ENCODE measurements at regions not wholly inside any gene's neighbourhood (a gene's known extent, or its start where the extent isn't known, plus 50 kb on each side); places are given as distances from the start of the nearest gene placed in this dataset.

GRCh38 chr18:991441-991840, 86.8 kb downstream of the ADCYAP1 start:
- Mint-ChIP-seq H3K4me3 (ENCODE audit: unreplicated experiment) (no peak overlapping the region), H3K36me3 (ENCODE audit: low read depth, unreplicated experiment) (peaks cover 3% of the 10 kb centered on the region), H3K27ac (ENCODE audit: unreplicated experiment) (no peak overlapping the region), H3K4me1 (ENCODE audit: unreplicated experiment) (no peaks in the 10 kb centered on the region), H3K27me3 (ENCODE audit: unreplicated experiment) (no peaks in the 10 kb centered on the region), H3K9me3 (ENCODE audit: unreplicated experiment) (no peaks in the 10 kb centered on the region)
- TF ChIP-seq CTCF (IDR thresholded peaks at IDR 0.05; ENCODE audit: unreplicated experiment), result no peak
- no peak for DNase-seq (ENCODE audit: low spot score)

- no peak overlapping the region for H3K27ac Mint-ChIP-seq (ENCODE audit: unreplicated experiment)
- H3K36me3 Mint-ChIP-seq (ENCODE audit: low read depth, unreplicated experiment), result peaks cover 3% of the 10 kb centered on the region
- DNase-seq (ENCODE audit: low spot score), result no peak
- no peaks in the 10 kb centered on the region for H3K27me3 Mint-ChIP-seq (ENCODE audit: unreplicated experiment)
- no peak for TF ChIP-seq CTCF (IDR thresholded peaks at IDR 0.05; ENCODE audit: unreplicated experiment)
- no peak overlapping the region for H3K4me3 Mint-ChIP-seq (ENCODE audit: unreplicated experiment)
- H3K9me3 Mint-ChIP-seq (ENCODE audit: unreplicated experiment), result no peaks in the 10 kb centered on the region
- H3K4me1 Mint-ChIP-seq (ENCODE audit: unreplicated experiment), result no peaks in the 10 kb centered on the region
These were observed 88.9 kb downstream of the ADCYAP1 start for GRCh38 chr18:993560-993959.

- TF ChIP-seq CTCF (IDR thresholded peaks at IDR 0.05; ENCODE audit: unreplicated experiment), result no peak
- peaks cover 3% of the 10 kb centered on the region for H3K36me3 Mint-ChIP-seq (ENCODE audit: low read depth, unreplicated experiment)
- H3K9me3 Mint-ChIP-seq (ENCODE audit: unreplicated experiment), result no peaks in the 10 kb centered on the region
- no peaks in the 10 kb centered on the region for H3K4me1 Mint-ChIP-seq (ENCODE audit: unreplicated experiment)
- H3K27ac Mint-ChIP-seq (ENCODE audit: unreplicated experiment), result no peak overlapping the region
- DNase-seq (ENCODE audit: low spot score), result no peak
- H3K27me3 Mint-ChIP-seq (ENCODE audit: unreplicated experiment), result no peaks in the 10 kb centered on the region
- no peak overlapping the region for H3K4me3 Mint-ChIP-seq (ENCODE audit: unreplicated experiment)
These were observed 91.0 kb downstream of the ADCYAP1 start for GRCh38 chr18:995629-996028.

GRCh38 chr18:997499-997898, 92.8 kb downstream of the ADCYAP1 start:
- Mint-ChIP-seq H3K9me3 (ENCODE audit: unreplicated experiment) (no peaks in the 10 kb centered on the region), H3K4me3 (ENCODE audit: unreplicated experiment) (no peak overlapping the region), H3K36me3 (ENCODE audit: low read depth, unreplicated experiment) (peaks cover 3% of the 10 kb centered on the region), H3K27me3 (ENCODE audit: unreplicated experiment) (no peaks in the 10 kb centered on the region), H3K27ac (ENCODE audit: unreplicated experiment) (no peak overlapping the region), H3K4me1 (ENCODE audit: unreplicated experiment) (no peaks in the 10 kb centered on the region)
- TF ChIP-seq CTCF (IDR thresholded peaks at IDR 0.05; ENCODE audit: unreplicated experiment), result no peak
- DNase-seq (ENCODE audit: low spot score), result no peak

- no peak for TF ChIP-seq CTCF (IDR thresholded peaks at IDR 0.05; ENCODE audit: unreplicated experiment)
- Mint-ChIP-seq H3K9me3 (ENCODE audit: unreplicated experiment) (no peaks in the 10 kb centered on the region), H3K4me1 (ENCODE audit: unreplicated experiment) (no peaks in the 10 kb centered on the region), H3K36me3 (ENCODE audit: low read depth, unreplicated experiment) (peaks cover 3% of the 10 kb centered on the region), H3K27ac (ENCODE audit: unreplicated experiment) (no peak overlapping the region), H3K27me3 (ENCODE audit: unreplicated experiment) (no peaks in the 10 kb centered on the region), H3K4me3 (ENCODE audit: unreplicated experiment) (no peak overlapping the region)
- no peak for DNase-seq (ENCODE audit: low spot score)
These were observed 94.3 kb downstream of the ADCYAP1 start for GRCh38 chr18:998936-999335.
